ENCODE measurements at regions not wholly inside any gene's neighbourhood (a gene's known extent, or its start where the extent isn't known, plus 50 kb on each side); places are given as distances from the start of the nearest gene placed in this dataset.

DNA sequence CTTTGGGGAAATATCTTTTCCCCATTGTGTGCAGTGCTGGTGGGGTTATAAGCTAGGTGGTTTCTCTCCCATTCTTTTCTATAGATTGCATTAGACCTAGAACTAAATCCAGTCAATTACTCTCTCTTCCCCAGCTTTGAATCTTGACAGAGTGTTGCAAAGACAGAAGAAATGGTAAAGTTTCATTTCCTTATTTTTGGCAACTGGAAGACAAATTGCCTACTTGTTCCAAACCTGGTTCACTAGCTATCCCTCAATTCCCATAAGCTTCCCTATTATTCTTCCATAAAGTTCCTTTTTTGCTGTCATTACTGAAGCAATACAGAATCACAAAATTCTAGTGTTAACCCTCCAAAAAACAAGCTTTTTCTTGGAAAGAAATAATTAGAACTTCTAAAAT is 94.0 kb upstream of the ITGA4 start:
- TF ChIP-seq POLR2AphosphoS5 (IDR thresholded peaks at IDR 0.05; ENCODE audit: low read depth, low read length) (no peak), POLR2A (IDR thresholded peaks at IDR 0.05; ENCODE audit: low read depth, low read length) (no peak), PAX5 (IDR thresholded peaks at IDR 0.05; ENCODE audit: insufficient read depth, low read length, severe bottlenecking) (no peak)
